ENCODE measurements at regions not wholly inside any gene's neighbourhood (a gene's known extent, or its start where the extent isn't known, plus 50 kb on each side); places are given as distances from the start of the nearest gene placed in this dataset.
"Not testable (repeated sequence)": the region's sequence is repeated elsewhere in the genome, so short reads cannot be mapped to it uniquely, and the experiment has no call there.

DNA sequence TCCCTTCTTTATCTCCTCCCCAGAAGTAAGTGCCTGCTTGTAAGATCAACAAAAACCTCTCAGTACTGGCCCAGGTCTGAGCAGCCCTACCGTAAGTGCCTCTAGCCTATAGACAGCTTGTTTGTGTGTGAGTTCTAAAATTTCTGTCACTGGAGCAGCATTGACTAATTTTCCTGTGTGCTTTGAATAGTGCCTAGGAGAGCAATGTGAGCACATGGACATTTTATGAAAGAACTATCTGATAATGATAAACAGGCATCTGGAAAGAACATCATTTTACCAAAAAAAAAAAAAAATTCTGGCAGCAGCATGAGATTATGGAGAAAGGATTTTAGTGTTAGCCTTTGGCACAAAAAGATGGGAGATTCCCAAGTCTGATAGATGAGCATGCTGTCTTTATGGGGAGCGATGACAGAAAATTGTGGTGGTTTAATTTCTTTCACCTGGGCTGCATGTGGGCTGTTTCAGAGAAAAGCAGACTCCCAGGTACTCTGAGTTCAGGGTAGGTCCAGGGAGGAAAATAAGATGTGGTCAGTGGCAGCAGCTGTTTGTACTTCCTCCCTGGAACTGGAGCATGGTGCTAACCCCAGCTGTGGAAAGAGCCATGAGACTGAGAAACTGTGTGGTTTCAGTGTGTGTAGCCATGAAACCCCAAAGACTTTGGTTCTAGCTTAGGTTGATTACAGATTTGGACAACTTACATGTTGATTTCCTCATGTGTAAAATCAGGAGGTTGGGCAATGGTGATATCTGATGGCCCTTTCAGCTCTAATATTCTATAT lies 419.9 kb downstream of the NTRK2 start:
- DNase-seq, result no peak

DNA sequence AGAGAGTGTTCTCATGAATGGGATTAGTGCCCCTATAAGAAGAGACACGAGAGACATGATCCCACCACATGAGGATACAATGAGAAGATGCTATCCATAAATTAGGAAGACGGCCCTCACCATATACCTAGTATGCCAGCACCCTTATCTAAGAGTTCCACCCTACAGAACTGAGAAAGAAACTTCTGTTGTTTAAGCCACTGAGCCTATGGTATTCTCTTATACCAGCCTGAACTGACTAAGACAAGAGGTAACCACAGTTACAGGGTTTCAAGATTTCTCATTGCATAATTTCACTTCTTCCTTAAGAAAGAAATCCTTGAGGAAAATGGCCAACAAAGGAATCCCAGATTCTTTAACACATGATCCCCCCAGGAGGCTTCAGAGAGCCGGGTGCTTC lies 412.4 kb downstream of the NTRK2 start:
- no peak for DNase-seq

GRCh38 chr9:85079349-85079748 lies 409.8 kb downstream of the NTRK2 start:
- DNase-seq, result no peak

- DNase-seq, result no peak
Observed at GRCh38 chr9:85077944-85078343, 408.4 kb downstream of the NTRK2 start.

DNA sequence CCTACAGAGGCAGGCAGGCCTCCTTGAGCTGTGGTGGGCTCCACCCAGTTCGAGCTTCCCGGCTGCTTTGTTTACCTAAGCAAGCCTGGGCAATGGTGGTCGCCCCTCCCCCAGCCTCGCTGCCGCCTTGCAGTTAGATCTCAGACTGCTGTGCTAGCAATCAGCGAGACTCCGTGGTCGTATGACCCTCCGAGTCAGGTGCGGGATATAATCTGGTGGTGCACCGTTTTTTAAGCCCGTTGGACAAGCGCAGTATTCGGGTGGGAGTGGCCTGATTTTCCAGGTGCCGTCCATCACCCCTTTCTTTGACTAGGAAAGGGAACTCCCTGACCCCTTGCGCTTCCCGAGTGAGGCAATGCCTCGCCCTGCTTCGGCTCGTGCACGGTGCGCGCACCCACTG lies 407.6 kb downstream of the NTRK2 start:
- DNase-seq, result not testable (repeated sequence)
